ENCODE measurements at regions not wholly inside any gene's neighbourhood (a gene's known extent, or its start where the extent isn't known, plus 50 kb on each side); places are given as distances from the start of the nearest gene placed in this dataset.

- TF ChIP-seq CTCF (IDR thresholded peaks at IDR 0.05; ENCODE audit: low read depth, low read length) = no peak
- no peak for TF ChIP-seq EZH2phosphoT487 (IDR thresholded peaks at IDR 0.05; ENCODE audit: low read depth)
Measured at GRCh38 chr9:13606586-13606985, 327.1 kb upstream of the MPDZ start.

Measured in OCI-LY3 (cell line).